ENCODE measurements at regions not wholly inside any gene's neighbourhood (a gene's known extent, or its start where the extent isn't known, plus 50 kb on each side); places are given as distances from the start of the nearest gene placed in this dataset.

GRCh38 chr18:26717123-26717719 lies 148.3 kb downstream of the AQP4 start:
- TF ChIP-seq CTCF (IDR thresholded peaks at IDR 0.05; ENCODE audit: unreplicated experiment in 3 of 3): no peak
- Mint-ChIP-seq H3K4me1 (peaks cover 16% of the 10 kb centered on the region), H3K4me3 (no peak overlapping the region), H3K36me3 (ENCODE audit: low read depth) (no peaks in the 10 kb centered on the region), H3K27me3 (ENCODE audit: low read depth) (peaks cover 10% of the 10 kb centered on the region), H3K9me3 (no peaks in the 10 kb centered on the region), H3K27ac (no peak overlapping the region)

- Mint-ChIP-seq H3K4me1 (peaks cover 14% of the 10 kb centered on the region), H3K4me3 (no peak overlapping the region), H3K36me3 (ENCODE audit: low read depth) (no peaks in the 10 kb centered on the region), H3K27me3 (ENCODE audit: low read depth) (no peaks in the 10 kb centered on the region), H3K27ac (no peak overlapping the region), H3K9me3 (no peaks in the 10 kb centered on the region)
- TF ChIP-seq CTCF (IDR thresholded peaks at IDR 0.05; ENCODE audit: unreplicated experiment in 3 of 3): no peak
Observed at GRCh38 chr18:26714739-26715138, 150.8 kb downstream of the AQP4 start.

GRCh38 chr18:26711756-26712155 lies 153.8 kb downstream of the AQP4 start:
- H3K9me3 Mint-ChIP-seq: no peaks in the 10 kb centered on the region
- H3K27ac Mint-ChIP-seq: no peak overlapping the region
- peaks cover 24% of the 10 kb centered on the region for H3K4me1 Mint-ChIP-seq
- TF ChIP-seq CTCF (IDR thresholded peaks at IDR 0.05; ENCODE audit: unreplicated experiment in 3 of 3): no peak
- no peaks in the 10 kb centered on the region for H3K36me3 Mint-ChIP-seq (ENCODE audit: low read depth)
- H3K27me3 Mint-ChIP-seq (ENCODE audit: low read depth): no peaks in the 10 kb centered on the region
- H3K4me3 Mint-ChIP-seq: no peak overlapping the region

- peaks cover 23% of the 10 kb centered on the region for H3K4me1 Mint-ChIP-seq
- no peak overlapping the region for H3K27ac Mint-ChIP-seq
- no peaks in the 10 kb centered on the region for H3K27me3 Mint-ChIP-seq (ENCODE audit: low read depth)
- no peaks in the 10 kb centered on the region for H3K9me3 Mint-ChIP-seq
- no peak for TF ChIP-seq CTCF (IDR thresholded peaks at IDR 0.05; ENCODE audit: unreplicated experiment in 3 of 3)
- H3K36me3 Mint-ChIP-seq (ENCODE audit: low read depth): no peaks in the 10 kb centered on the region
- H3K4me3 Mint-ChIP-seq: no peak overlapping the region
Observed at GRCh38 chr18:26710470-26711096, 154.9 kb downstream of the AQP4 start.

GRCh38 chr18:26709897-26710296 lies 155.6 kb downstream of the AQP4 start:
- Mint-ChIP-seq H3K4me3 (no peak overlapping the region), H3K27ac (no peak overlapping the region), H3K27me3 (ENCODE audit: low read depth) (no peaks in the 10 kb centered on the region), H3K9me3 (no peaks in the 10 kb centered on the region), H3K4me1 (peaks cover 23% of the 10 kb centered on the region), H3K36me3 (ENCODE audit: low read depth) (no peaks in the 10 kb centered on the region)
- TF ChIP-seq CTCF (IDR thresholded peaks at IDR 0.05; ENCODE audit: unreplicated experiment in 3 of 3): no peak

Measured in nephron (organoid).